Progenitor cell of endocrine pancreas (in vitro differentiated cells): ENCODE measurements at regions not wholly inside any gene's neighbourhood (a gene's known extent, or its start where the extent isn't known, plus 50 kb on each side); places are given as distances from the start of the nearest gene placed in this dataset.

Experiments used
- DNase-seq: peaks from one replicate; pipeline ENCODE4 v3.0.0; 2021; ENCODE audit warnings: low spot score; ENCODE audit not compliant: unreplicated experiment
- H3K27ac Mint-ChIP-seq: 2 replicates; pipeline ENCODE4 v1.8.0; 2021; ENCODE audit warnings: mild to moderate bottlenecking, moderate library complexity, mixed read lengths
- H3K27me3 Mint-ChIP-seq: 2 replicates; pipeline ENCODE4 v1.8.0; 2021; ENCODE audit warnings: mixed read lengths
- H3K36me3 Mint-ChIP-seq: 2 replicates; pipeline ENCODE4 v1.8.0; 2022; ENCODE audit warnings: mixed read lengths; ENCODE audit not compliant: insufficient read depth
- H3K4me1 Mint-ChIP-seq: 2 replicates; pipeline ENCODE4 v1.8.0; 2021; ENCODE audit warnings: low read depth, mixed read lengths
- H3K4me3 Mint-ChIP-seq: 2 replicates; pipeline ENCODE4 v1.8.0; 2021; ENCODE audit warnings: low read depth, mild to moderate bottlenecking, moderate library complexity, mixed read lengths
- H3K9me3 Mint-ChIP-seq: 2 replicates; pipeline ENCODE4 v1.8.0; 2021; ENCODE audit warnings: low read depth, mixed read lengths
- CTCF ChIP-seq: fragments of 200-600 bp; sonication (generic); IDR thresholded peaks from one replicate; pipeline ENCODE4 v1.5.0; 2021; ENCODE audit warnings: antibody characterized with exemption, mild to moderate bottlenecking; ENCODE audit not compliant: unreplicated experiment

- no peak overlapping the region for H3K4me3 Mint-ChIP-seq
- H3K27ac Mint-ChIP-seq = no peak overlapping the region
- peaks cover 17% of the 10 kb centered on the region for H3K27me3 Mint-ChIP-seq
- DNase-seq = no peak
- no peaks in the 10 kb centered on the region for H3K36me3 Mint-ChIP-seq
- no peaks in the 10 kb centered on the region for H3K9me3 Mint-ChIP-seq
- no peaks in the 10 kb centered on the region for H3K4me1 Mint-ChIP-seq
- no peak for TF ChIP-seq CTCF
Observed at GRCh38 chr2:172162739-172163336, 60.1 kb upstream of the DLX2 start.

GRCh38 chr2:172168917-172169346 lies 66.2 kb upstream of the DLX2 start:
- no peaks in the 10 kb centered on the region for H3K9me3 Mint-ChIP-seq
- no peaks in the 10 kb centered on the region for H3K36me3 Mint-ChIP-seq
- H3K4me1 Mint-ChIP-seq = peaks cover 5% of the 10 kb centered on the region
- no peak for TF ChIP-seq CTCF
- H3K27me3 Mint-ChIP-seq = peaks cover 38% of the 10 kb centered on the region
- no peak overlapping the region for H3K4me3 Mint-ChIP-seq
- DNase-seq = no peak
- no peak overlapping the region for H3K27ac Mint-ChIP-seq

- TF ChIP-seq CTCF = no peak
- no peak overlapping the region for H3K4me3 Mint-ChIP-seq
- no peaks in the 10 kb centered on the region for H3K9me3 Mint-ChIP-seq
- H3K36me3 Mint-ChIP-seq = no peaks in the 10 kb centered on the region
- DNase-seq = no peak
- H3K4me1 Mint-ChIP-seq = peaks cover 5% of the 10 kb centered on the region
- no peak overlapping the region for H3K27ac Mint-ChIP-seq
- H3K27me3 Mint-ChIP-seq = peaks cover 38% of the 10 kb centered on the region
Observed at GRCh38 chr2:172169611-172170010, 66.9 kb upstream of the DLX2 start.

GRCh38 chr2:172172513-172173173 lies 69.9 kb upstream of the DLX2 start:
- Mint-ChIP-seq H3K4me1 (peaks cover 5% of the 10 kb centered on the region), H3K36me3 (no peaks in the 10 kb centered on the region), H3K4me3 (peak overlapping the region; percentile 63), H3K27ac (no peak overlapping the region), H3K9me3 (peaks cover 4% of the 10 kb centered on the region), H3K27me3 (peaks cover 32% of the 10 kb centered on the region)
- peak; percentile 76 for DNase-seq
- TF ChIP-seq CTCF = peak; percentile 85

GRCh38 chr2:172173174-172173706 lies 70.5 kb upstream of the DLX2 start:
- TF ChIP-seq CTCF = no peak
- no peak for DNase-seq
- peaks cover 32% of the 10 kb centered on the region for H3K27me3 Mint-ChIP-seq
- H3K36me3 Mint-ChIP-seq = no peaks in the 10 kb centered on the region
- H3K4me1 Mint-ChIP-seq = peaks cover 5% of the 10 kb centered on the region
- H3K9me3 Mint-ChIP-seq = peaks cover 4% of the 10 kb centered on the region
- H3K4me3 Mint-ChIP-seq = peak overlapping the region; percentile 56
- H3K27ac Mint-ChIP-seq = no peak overlapping the region
